Trophoblast cell (in vitro differentiated cells and primary cell): ENCODE measurements at regions not wholly inside any gene's neighbourhood (a gene's known extent, or its start where the extent isn't known, plus 50 kb on each side); places are given as distances from the start of the nearest gene placed in this dataset.
A peak's percentile ranks its signal among the peaks of the same experiment; 100 is the strongest.

Experiments used
- DNase-seq, 2 donors: peaks; one replicate each; pipeline ENCODE4 v3.0.0-alpha.2; 2016
- H2AFZ ChIP-seq: 2 replicates; pipeline ENCODE4 v1.6.1; 2013; ENCODE audit warnings: low read length, moderate library complexity, mild to moderate bottlenecking; ENCODE audit not compliant: insufficient read depth, poor library complexity
- H2AK5ac ChIP-seq: 2 replicates; pipeline ENCODE4 v1.6.1; 2013; ENCODE audit warnings: mild to moderate bottlenecking, low read length
- H2BK120ac ChIP-seq: 2 replicates; pipeline ENCODE4 v1.6.1; 2013; ENCODE audit warnings: low read length, mild to moderate bottlenecking, moderate library complexity; ENCODE audit not compliant: insufficient read depth, poor library complexity
- H2BK12ac ChIP-seq: 2 replicates; pipeline ENCODE4 v1.6.1; 2013; ENCODE audit warnings: mild to moderate bottlenecking, low read length, moderate library complexity
- H2BK5ac ChIP-seq: 2 replicates; pipeline ENCODE4 v1.6.1; 2013; ENCODE audit warnings: low read length, low read depth, moderate library complexity, mild to moderate bottlenecking; ENCODE audit not compliant: poor library complexity
- H3K14ac ChIP-seq: 2 replicates; pipeline ENCODE4 v1.6.1; 2013; ENCODE audit warnings: mild to moderate bottlenecking, low read length
- H3K18ac ChIP-seq: 2 replicates; pipeline ENCODE4 v1.6.1; 2013; ENCODE audit warnings: mild to moderate bottlenecking, low read length
- H3K23ac ChIP-seq: 2 replicates; pipeline ENCODE4 v1.6.1; 2013; ENCODE audit warnings: low read length
- H3K27ac ChIP-seq: 2 replicates; pipeline ENCODE4 v1.5.1; 2013; ENCODE audit warnings: low read depth, mild to moderate bottlenecking, inconsistent platforms, low read length, moderate library complexity
- H3K27me3 ChIP-seq: 2 replicates; pipeline ENCODE4 v1.6.1; 2013; ENCODE audit warnings: inconsistent platforms, mild to moderate bottlenecking, low read length, moderate library complexity; ENCODE audit not compliant: insufficient read depth
- H3K36me3 ChIP-seq, 2 experiments: 1 replicate in 1 of 2; 2 replicates in 1 of 2; pipeline ENCODE4 v1.6.1; 2013; ENCODE audit warnings: low read length in 2 of 2, mild to moderate bottlenecking in 2 of 2, moderate library complexity in 1 of 2; ENCODE audit not compliant: insufficient read depth in 2 of 2, control insufficient read depth in 1 of 2
- H3K4ac ChIP-seq: 2 replicates; pipeline ENCODE4 v1.6.1; 2013; ENCODE audit warnings: low read depth, mild to moderate bottlenecking, low read length, moderate library complexity
- H3K4me1 ChIP-seq, 2 experiments: 1 replicate in 1 of 2; 2 replicates in 1 of 2; pipeline ENCODE4 v1.6.1; 2013; ENCODE audit warnings: low read length in 2 of 2, mild to moderate bottlenecking in 2 of 2, moderate library complexity in 1 of 2; ENCODE audit not compliant: insufficient read depth in 2 of 2, control insufficient read depth in 1 of 2
- H3K4me2 ChIP-seq: 2 replicates; pipeline ENCODE4 v1.6.1; 2013; ENCODE audit warnings: inconsistent platforms, mild to moderate bottlenecking, low read length, moderate library complexity
- H3K4me3 ChIP-seq: 2 replicates; pipeline ENCODE4 v1.5.1; 2013; ENCODE audit warnings: mild to moderate bottlenecking, low read depth, low read length, inconsistent platforms
- H3K79me1 ChIP-seq: one replicate; pipeline ENCODE4 v1.6.1; 2013; ENCODE audit warnings: low read length
- H3K79me2 ChIP-seq: 2 replicates; pipeline ENCODE4 v1.6.1; 2013; ENCODE audit warnings: low read length, mild to moderate bottlenecking; ENCODE audit not compliant: control insufficient read depth, insufficient read depth, poor library complexity
- H3K9ac ChIP-seq: 2 replicates; pipeline ENCODE4 v1.6.1; 2013; ENCODE audit warnings: mild to moderate bottlenecking, low read length
- H3K9me3 ChIP-seq: 2 replicates; pipeline ENCODE4 v1.6.1; 2013; ENCODE audit warnings: low read depth, mild to moderate bottlenecking, control low read depth, inconsistent platforms, low read length; ENCODE audit not compliant: insufficient read depth
- H4K12ac ChIP-seq: 2 replicates; pipeline ENCODE4 v1.6.1; 2013; ENCODE audit warnings: low read depth, mild to moderate bottlenecking, low read length, moderate library complexity
- H4K8ac ChIP-seq: 2 replicates; pipeline ENCODE4 v1.6.1; 2013; ENCODE audit warnings: low read depth, mild to moderate bottlenecking, low read length, moderate library complexity
- H4K91ac ChIP-seq: one replicate; pipeline ENCODE4 v1.6.1; 2013; ENCODE audit warnings: low read depth, mild to moderate bottlenecking, low read length, moderate library complexity
- WGBS: extraction: QIAGEN DNeasy Blood & Tissue Kit; methylation state at CpG from one replicate; pipeline ENCODE4 v1.1.7; 2013; ENCODE audit warnings: missing lambda C conversion rate; ENCODE audit not compliant: insufficient read length, insufficient coverage; ENCODE audit errors: extremely low coverage; 5-methylcytosine and 5-hydroxymethylcytosine counted together

DNA sequence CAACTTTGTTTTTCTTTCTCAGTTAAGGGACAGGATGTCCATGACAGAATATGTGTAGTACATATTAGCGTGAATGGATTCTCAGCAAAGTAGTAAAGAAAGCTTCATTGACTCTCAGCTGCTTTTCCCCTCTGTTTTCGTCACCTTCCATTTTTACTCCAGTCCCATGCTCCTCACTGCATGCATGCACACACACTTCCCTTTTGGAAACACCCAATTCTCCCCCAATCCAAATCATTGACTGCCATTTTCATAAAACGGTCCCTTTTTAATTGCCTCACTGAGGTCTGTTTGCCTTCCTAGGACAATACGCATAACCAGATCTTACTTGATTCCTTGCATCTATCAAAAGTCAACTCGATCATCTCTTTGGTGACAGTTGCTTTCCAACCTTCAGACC lies 287.5 kb upstream of the PARD3B start:
- H4K8ac ChIP-seq, result no peak overlapping the region
- no peak overlapping the region for H2BK12ac ChIP-seq
- no peak overlapping the region for H4K91ac ChIP-seq
- DNase-seq, result no peak
- H2AFZ ChIP-seq, result no peak overlapping the region
- H3K36me3 ChIP-seq, result no peaks in the 10 kb centered on the region
- no peaks in the 10 kb centered on the region for H3K9me3 ChIP-seq
- H3K4me3 ChIP-seq, result no peak overlapping the region
- H3K79me1 ChIP-seq, result no peaks in the 10 kb centered on the region
- no peak overlapping the region for H3K14ac ChIP-seq
- no peak overlapping the region for H2AK5ac ChIP-seq
- H3K79me2 ChIP-seq, result no peaks in the 10 kb centered on the region
- no peak overlapping the region for H3K4ac ChIP-seq
- H3K27me3 ChIP-seq, result no peaks in the 10 kb centered on the region
- no peak overlapping the region for H3K27ac ChIP-seq
- no peak overlapping the region for H2BK5ac ChIP-seq
- no peak overlapping the region for H3K23ac ChIP-seq
- no CpG with 5 or more reads among the region's 5 CpGs for WGBS
- no peak overlapping the region for H4K12ac ChIP-seq
- H2BK120ac ChIP-seq, result no peak overlapping the region
- H3K18ac ChIP-seq, result no peak overlapping the region
- H3K4me2 ChIP-seq, result no peak overlapping the region
- peaks cover 0 to 10% of the 10 kb centered on the region in 2 experiments for H3K4me1 ChIP-seq
- H3K9ac ChIP-seq, result no peak overlapping the region

DNA sequence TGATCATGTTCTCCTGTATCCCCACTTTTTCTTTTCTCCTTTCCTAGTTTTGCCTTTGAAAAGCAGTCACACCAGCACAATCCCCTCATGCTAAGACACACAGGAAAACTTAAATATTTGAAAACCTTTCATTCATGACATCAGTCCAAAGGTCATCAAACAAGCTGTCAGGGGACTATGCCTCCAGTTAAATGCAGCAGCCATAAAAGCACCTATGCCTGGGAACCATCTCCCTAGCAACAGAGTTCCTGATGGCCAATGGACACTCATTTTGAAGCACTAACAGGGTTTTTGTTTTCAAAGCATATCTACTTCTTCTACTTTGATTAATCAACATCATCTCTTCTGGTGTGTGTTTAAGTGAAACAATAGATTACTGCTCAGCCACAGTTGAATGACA lies 286.4 kb upstream of the PARD3B start:
- Histone ChIP-seq H3K9me3 (no peaks in the 10 kb centered on the region), H3K4me2 (no peak overlapping the region), H2AFZ (no peak overlapping the region), H3K18ac (no peak overlapping the region), H4K8ac (no peak overlapping the region), H3K4me3 (no peak overlapping the region), H3K14ac (no peak overlapping the region), H2AK5ac (no peak overlapping the region), H4K12ac (no peak overlapping the region), H3K27me3 (no peaks in the 10 kb centered on the region), H4K91ac (no peak overlapping the region), H3K23ac (no peak overlapping the region), H3K79me2 (no peaks in the 10 kb centered on the region), H3K4me1 (peaks cover 0 to 10% of the 10 kb centered on the region in 2 experiments), H3K27ac (no peak overlapping the region), H2BK12ac (no peak overlapping the region), H3K79me1 (no peaks in the 10 kb centered on the region), H3K4ac (no peak overlapping the region), H3K36me3 (no peaks in the 10 kb centered on the region), H2BK5ac (no peak overlapping the region), H3K9ac (no peak overlapping the region), H2BK120ac (no peak overlapping the region)
- no peak for DNase-seq

DNA sequence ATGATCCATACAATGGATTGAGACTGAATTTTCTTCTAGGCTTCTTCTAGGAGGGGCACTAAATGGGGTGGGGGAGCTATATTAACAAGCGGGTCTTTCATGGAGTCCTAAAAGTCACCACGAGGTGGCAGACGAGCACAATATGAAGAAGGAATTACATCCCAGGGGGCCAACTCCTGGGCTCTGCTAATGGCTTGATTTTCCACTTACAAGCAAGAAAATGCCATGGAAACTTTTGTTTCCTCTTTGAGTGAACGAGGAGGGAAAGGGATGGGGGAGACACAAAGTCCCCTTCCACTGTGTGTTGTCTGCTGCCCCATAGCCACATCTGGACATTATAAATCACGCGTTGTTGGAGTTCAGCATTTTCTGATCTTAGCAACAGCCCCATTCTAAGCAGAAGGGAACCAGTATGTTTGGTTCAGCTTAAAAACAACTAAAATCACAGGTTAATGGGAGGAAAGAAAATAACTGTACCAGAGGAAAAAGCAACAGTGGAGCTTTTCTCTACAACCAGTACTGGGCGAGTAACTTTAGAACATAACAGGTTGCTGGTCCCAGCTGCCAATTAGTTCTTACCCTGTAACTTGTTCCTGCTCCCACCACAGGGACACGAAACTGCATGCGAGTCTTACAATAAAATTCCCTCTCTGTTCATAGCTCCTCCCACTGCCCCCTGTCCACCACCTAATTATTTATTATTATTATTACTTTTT lies 285.0 kb upstream of the PARD3B start:
- H2BK120ac ChIP-seq, result no peak overlapping the region
- peak; percentile 68 to 83 for DNase-seq
- H3K27me3 ChIP-seq, result no peaks in the 10 kb centered on the region
- no peaks in the 10 kb centered on the region for H3K9me3 ChIP-seq
- H3K14ac ChIP-seq, result no peak overlapping the region
- WGBS, result no CpG with 5 or more reads among the region's 9 CpGs
- no peak overlapping the region for H4K91ac ChIP-seq
- H2AK5ac ChIP-seq, result no peak overlapping the region
- no peak overlapping the region for H3K27ac ChIP-seq
- no peak overlapping the region for H4K8ac ChIP-seq
- no peak overlapping the region for H3K18ac ChIP-seq
- no peak overlapping the region for H3K4me3 ChIP-seq
- no peaks in the 10 kb centered on the region for H3K36me3 ChIP-seq
- no peak overlapping the region for H3K23ac ChIP-seq
- H2BK5ac ChIP-seq, result no peak overlapping the region
- no peak overlapping the region for H3K9ac ChIP-seq
- no peak overlapping the region for H2AFZ ChIP-seq
- H3K4me1 ChIP-seq, result peaks cover 4 to 10% of the 10 kb centered on the region in 2 experiments
- H4K12ac ChIP-seq, result no peak overlapping the region
- H3K79me2 ChIP-seq, result no peaks in the 10 kb centered on the region
- H3K79me1 ChIP-seq, result no peaks in the 10 kb centered on the region
- no peak overlapping the region for H3K4me2 ChIP-seq
- no peak overlapping the region for H3K4ac ChIP-seq
- H2BK12ac ChIP-seq, result no peak overlapping the region

DNA sequence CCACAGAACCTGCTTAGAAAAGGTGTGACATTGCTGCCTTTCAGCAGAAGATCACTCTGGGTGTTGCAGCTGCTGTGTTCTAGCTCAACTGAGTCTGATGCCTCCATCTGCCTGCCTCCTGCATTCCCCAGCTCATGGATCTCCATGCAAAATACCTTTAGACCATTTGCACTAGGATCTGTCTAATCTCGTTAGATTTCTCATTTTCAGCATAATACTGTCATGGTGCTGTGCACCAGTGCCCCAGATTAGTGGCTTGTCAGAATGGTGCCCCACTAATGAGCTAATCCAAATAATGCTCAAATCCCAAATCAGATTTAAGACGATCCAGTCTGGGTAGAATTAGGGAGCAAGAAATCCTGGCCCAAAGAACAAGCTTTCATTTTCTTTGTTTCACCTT lies 284.4 kb upstream of the PARD3B start:
- Histone ChIP-seq H2AK5ac (no peak overlapping the region), H3K4ac (no peak overlapping the region), H2BK120ac (no peak overlapping the region), H4K8ac (no peak overlapping the region), H2AFZ (no peak overlapping the region), H4K12ac (no peak overlapping the region), H3K23ac (no peak overlapping the region), H4K91ac (no peak overlapping the region), H3K27ac (no peak overlapping the region), H2BK12ac (no peak overlapping the region), H3K9ac (no peak overlapping the region), H2BK5ac (no peak overlapping the region), H3K4me2 (no peak overlapping the region), H3K36me3 (no peaks in the 10 kb centered on the region), H3K4me1 (peaks cover 4 to 10% of the 10 kb centered on the region in 2 experiments), H3K9me3 (no peaks in the 10 kb centered on the region), H3K18ac (no peak overlapping the region), H3K27me3 (no peaks in the 10 kb centered on the region), H3K79me2 (no peaks in the 10 kb centered on the region), H3K4me3 (no peak overlapping the region), H3K79me1 (no peaks in the 10 kb centered on the region), H3K14ac (no peak overlapping the region)
- DNase-seq, result no peak
- no CpG with 5 or more reads among the region's 2 CpGs for WGBS
